ENCODE measurements at regions not wholly inside any gene's neighbourhood (a gene's known extent, or its start where the extent isn't known, plus 50 kb on each side); places are given as distances from the start of the nearest gene placed in this dataset.
A peak's percentile ranks its signal among the peaks of the same experiment; 100 is the strongest.

- no peak for DNase-seq
Measured at GRCh38 chr13:34437873-34438272, 504.2 kb upstream of the NBEA start.

- DNase-seq: no peak
Measured at GRCh38 chr13:34452831-34453230, 489.2 kb upstream of the NBEA start.

DNA sequence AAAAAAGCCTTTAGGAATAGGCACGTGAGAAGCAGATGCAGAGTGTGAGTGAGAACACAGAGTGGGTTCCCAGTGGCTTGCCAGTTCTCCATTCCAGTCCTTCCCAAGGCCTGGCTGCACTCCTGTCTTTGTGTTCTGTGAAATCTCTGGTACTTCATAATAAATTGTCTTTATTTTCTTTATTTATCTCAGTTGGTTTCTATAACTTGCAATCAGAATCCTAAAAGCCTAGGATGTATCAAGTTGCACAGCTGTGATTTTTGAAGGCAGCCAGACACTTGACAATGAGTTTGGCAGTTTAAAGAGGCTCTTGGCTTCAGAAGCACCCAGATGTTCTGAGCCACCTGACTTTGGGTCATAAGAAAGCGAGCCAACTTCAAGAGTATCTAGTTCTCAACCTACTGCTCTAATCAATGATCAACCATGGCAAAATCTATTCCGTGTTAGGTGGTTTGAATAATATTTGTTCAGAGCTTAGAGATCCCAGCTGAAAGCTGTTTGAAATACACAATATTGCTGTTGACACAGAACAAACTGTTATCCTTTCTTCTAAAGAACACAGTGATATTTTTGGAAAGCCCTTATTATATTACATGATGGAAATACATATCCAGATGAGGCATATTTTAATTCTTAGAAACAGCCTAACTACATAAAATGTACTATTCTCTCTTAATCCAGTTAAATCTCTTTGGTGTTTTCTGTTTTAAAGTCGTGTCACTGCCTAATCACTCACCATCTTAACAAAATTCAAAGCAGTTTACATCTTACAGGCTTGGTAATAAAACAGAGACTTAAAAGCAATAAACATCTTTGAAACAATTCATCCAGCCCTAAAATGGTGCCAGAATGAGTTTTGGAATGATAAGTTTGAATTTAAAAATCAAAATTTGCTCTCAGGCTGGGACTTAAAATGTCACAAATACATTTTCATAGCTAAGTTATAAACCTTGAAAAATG, 483.0 kb upstream of the NBEA start:
- DNase-seq: no peak

GRCh38 chr13:34459856-34460255, 482.2 kb upstream of the NBEA start:
- no peak for DNase-seq

- no peak for DNase-seq
Measured at GRCh38 chr13:34462843-34463242, 479.2 kb upstream of the NBEA start.

GRCh38 chr13:34464011-34464410, 478.1 kb upstream of the NBEA start:
- no peak for DNase-seq

DNA sequence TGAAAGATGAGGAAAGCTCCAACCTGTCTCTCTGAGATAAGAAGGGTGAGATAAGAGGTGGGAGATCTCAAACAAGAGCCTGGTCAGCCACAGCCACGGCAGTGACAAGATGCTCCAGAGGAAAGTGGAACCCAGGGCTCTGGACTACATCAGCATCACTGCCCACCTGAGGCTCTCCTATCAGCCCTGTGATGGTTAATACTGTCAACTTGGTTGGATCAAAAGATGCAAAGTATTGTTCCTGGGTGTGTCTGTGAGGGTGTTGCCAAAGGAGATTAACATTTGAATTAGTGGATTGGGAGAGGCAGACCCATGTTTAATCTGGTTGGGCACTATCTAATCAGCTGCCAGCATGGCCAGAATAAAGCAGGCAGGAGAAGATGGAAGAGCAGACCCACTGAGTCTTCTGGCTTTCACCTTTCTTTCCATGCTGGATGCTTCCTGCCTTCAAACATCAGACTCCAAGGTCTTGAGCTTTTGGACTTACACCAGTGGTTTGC, 476.6 kb upstream of the NBEA start:
- no peak for DNase-seq

DNA sequence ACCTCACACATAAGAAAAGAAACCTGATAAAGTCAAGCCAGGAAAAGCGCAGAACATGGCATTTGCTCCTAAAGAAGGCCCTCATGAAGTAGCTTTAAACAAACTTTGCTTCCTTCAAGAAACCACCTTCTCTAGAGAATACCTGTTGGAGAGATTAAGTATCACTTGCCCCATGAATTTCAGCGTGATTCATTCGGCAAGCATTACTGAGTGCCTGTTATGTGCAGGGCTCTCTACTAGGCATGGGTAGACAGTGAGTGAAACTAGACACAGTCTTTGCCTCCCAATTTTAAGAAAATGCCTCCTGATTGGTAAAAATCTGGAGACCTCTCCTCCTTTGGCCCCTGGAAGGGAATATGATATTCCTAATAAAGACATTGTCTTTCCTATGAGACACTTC, 475.8 kb upstream of the NBEA start:
- no peak for DNase-seq

GRCh38 chr13:34467450-34468083, 474.5 kb upstream of the NBEA start:
- DNase-seq: no peak

DNA sequence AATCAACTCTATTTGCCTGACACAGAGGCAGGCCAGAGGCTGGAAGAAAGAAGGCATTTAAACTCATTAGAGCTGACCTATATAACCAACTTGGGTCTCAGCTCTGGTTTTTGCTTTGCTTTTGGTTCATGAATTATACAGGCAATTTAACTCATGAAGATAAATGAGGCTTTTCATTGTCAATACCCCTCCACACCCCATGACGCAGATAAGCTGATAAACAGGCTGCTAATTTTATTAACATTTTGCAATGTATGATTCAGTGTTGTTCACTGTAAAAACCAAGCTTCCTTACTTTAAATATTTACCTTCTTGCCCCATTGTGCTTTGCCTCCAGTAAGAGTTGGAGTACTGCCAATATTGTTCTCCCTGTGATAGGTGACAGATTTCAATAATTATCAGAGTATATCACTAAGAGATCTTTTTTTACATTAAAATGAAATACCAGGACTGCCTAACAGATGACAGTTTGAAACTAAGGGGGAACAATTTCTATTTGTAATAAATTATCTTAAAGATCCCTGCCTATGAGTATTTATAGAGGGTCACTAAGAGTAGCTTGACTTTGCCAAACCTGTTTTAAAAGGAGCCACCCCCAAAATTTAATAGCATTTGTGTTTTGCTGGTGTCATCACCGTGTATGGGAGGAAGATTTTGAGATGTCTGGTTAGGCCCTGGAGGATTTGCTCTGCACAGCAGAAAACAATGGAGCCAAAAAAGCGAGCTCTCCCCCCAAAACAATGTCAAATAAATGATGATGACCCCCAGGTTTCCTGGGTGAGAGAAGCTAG, 472.7 kb upstream of the NBEA start:
- no peak for DNase-seq

DNA sequence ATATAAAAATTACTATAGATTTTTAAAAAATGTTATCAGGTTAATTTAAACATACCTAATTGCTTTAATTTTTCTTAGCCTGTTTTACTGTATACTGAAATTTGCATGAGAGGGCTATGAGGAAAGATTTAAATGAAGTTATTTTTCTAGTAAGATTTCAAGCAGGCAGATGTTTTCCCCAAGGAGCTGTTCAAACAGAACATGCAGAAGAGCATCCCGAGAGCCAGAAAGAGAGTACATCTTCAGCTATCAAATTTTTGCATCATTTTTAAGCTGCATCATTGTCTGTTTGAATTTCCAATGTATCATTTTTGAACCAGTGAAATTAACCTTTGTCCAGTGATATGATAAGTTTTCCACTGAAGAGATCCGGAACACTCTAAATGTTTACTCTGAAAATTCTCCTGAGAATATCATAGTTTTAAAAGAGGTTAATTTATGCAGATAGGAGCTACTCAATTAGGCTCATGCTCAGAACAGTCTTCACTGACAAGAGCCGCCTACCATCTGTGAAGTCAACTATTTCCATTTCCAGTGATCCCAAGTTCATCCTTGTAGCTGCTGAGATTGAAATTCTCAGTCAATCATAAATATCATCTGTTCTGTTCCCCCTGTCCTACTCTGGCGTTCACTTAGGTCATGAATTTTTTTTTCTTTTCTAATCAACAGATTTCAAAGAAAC, 467.7 kb upstream of the NBEA start:
- peak in 2 of 56 donors; percentile 3 to 10 for DNase-seq

DNA sequence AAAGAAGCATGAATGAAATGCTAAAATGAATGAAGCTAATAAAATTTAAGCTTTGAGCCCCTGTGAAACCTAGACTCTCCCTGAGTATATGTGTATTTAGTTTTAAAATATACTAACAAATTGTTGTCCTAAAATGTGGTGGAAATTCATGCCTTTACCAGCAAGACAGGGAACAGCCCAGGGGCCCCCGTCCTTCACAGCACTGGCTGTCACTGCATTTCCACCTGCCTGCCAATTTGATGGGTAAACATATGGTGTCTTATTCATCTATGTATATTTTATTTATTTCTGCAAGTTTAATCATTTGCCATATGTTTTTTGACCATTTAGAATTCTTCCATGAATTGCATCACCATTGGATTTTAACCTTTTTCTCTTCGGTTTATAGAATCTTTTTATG, 463.7 kb upstream of the NBEA start:
- DNase-seq: no peak

DNA sequence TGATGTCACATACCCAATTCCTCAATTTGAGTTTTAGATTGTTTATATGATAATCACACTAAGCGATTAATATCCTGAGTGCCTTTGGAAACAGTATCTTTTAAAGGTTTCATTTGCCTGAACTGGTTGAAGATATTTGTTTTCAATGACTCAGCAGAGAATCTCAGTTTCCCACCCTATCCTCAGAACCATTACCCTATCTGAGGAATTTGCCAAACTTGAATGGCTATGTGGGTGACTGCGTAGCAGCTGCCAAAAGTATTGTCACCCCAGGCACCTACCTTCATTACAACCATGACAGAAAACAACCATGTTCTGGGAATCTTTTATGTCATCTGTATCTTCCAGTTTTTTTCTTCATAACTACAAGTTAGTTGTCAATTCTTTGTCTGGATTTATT, 440.1 kb upstream of the NBEA start:
- no peak for DNase-seq

DNA sequence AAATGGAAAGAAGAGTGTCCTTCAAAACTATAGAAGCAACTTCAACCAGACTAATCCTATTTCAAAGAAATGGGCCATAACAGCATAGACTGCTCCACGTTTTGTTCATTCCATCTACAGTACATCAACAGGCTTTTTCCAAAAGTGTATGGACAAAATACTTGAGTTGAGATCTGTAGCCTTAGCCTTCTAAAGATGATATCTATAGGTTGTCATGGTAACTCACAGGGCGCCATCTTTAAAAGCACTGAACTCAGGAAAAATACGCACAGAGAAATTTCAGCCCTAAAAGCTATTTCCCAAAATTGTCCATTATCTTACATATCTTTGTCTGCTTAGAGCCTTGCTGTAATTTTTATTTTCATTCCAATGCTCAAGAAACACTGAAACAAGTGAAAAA, 439.4 kb upstream of the NBEA start:
- no peak for DNase-seq

DNA sequence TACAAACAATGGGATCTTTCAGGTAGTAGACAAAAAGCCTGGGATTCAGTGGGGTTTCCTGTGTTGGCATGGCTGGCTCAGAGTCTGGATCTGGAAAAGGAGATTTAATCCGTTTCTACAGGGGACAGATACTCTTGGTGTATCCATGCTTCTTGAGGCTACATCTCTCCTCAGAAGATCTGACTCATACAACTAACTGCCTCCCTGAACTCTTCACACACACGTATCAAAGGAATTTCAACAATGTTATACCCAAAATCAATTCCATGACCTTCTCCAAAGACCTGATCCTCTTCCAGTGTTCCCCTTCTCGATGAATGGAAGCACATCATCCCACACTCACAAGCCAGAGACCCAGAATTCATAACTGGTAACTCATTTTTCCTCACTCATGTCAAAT, 435.3 kb upstream of the NBEA start:
- DNase-seq: no peak

GRCh38 chr13:34507630-34508029, 434.4 kb upstream of the NBEA start:
- no peak for DNase-seq

DNA sequence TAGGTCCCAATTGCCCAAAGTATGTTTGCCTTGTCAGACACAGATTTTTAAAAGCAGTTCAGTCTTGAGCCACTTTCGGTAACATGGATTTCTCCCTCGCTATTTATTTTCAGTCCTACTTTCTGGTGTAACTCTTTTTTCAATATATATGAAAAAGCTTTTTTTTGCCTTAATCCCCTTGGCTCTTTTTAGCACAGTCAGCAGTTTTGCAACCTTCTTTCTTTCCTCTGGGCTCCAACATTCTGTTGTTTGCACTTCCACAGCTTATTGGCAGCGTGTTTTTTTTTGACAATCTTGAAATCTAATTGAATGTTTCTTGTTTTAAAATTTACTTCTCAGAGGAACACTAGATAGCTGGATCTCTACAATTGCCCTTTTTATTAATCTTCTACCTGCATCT, 429.3 kb upstream of the NBEA start:
- no peak for DNase-seq

GRCh38 chr13:34513526-34513925, 428.5 kb upstream of the NBEA start:
- no peak for DNase-seq

- no peak for DNase-seq
Measured at GRCh38 chr13:34515201-34515600, 426.9 kb upstream of the NBEA start.

GRCh38 chr13:34521171-34521570, 420.9 kb upstream of the NBEA start:
- DNase-seq: no peak

DNA sequence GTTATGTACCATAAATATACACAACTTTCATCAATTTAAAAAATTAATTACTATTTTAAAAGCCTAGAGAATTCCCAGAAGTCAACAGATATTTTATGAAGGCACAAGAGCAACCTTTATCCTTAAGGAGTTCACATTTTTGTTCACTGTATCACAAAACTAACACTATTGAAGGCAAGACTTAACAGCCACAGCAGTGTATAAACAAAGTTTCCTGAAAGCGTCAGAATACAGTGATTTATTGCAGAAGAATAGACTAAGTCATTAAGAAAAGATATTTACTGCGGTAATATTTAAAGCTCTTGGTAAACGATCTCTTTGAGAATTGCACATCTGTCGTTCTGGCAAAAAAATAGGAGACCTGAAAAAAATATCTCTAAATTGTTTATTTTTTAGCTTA, 419.3 kb upstream of the NBEA start:
- no peak for DNase-seq

Data from nucleus accumbens (tissue), 56 donors.